ENCODE measurements at regions not wholly inside any gene's neighbourhood (a gene's known extent, or its start where the extent isn't known, plus 50 kb on each side); places are given as distances from the start of the nearest gene placed in this dataset.
"Not testable (repeated sequence)": the region's sequence is repeated elsewhere in the genome, so short reads cannot be mapped to it uniquely, and the experiment has no call there.

- no peak for DNase-seq (ENCODE audit: low read depth in 2 of 2)
Observed at GRCh38 chr16:87027056-87027616, 290.1 kb downstream of the C16orf95 start.

GRCh38 chr16:87028481-87029320, 288.5 kb downstream of the C16orf95 start:
- DNase-seq (ENCODE audit: low read depth in 2 of 2): no peak

GRCh38 chr16:87032554-87032953, 284.6 kb downstream of the C16orf95 start:
- DNase-seq (ENCODE audit: low read depth in 2 of 2): no peak

GRCh38 chr16:87033021-87033471, 284.1 kb downstream of the C16orf95 start:
- DNase-seq (ENCODE audit: low read depth in 2 of 2): no peak

GRCh38 chr16:87033541-87034300, 283.5 kb downstream of the C16orf95 start:
- no peak for DNase-seq (ENCODE audit: low read depth in 2 of 2)

- DNase-seq (ENCODE audit: low read depth in 2 of 2): no peak
Observed at GRCh38 chr16:87034317-87034716, 282.9 kb downstream of the C16orf95 start.

GRCh38 chr16:87035053-87035452, 282.1 kb downstream of the C16orf95 start:
- DNase-seq (ENCODE audit: low read depth in 2 of 2): no peak

- no peak for DNase-seq (ENCODE audit: low read depth in 2 of 2)
Observed at GRCh38 chr16:87037012-87037411, 280.2 kb downstream of the C16orf95 start.

- DNase-seq (ENCODE audit: low read depth in 2 of 2): not testable (repeated sequence)
Observed at GRCh38 chr16:87038528-87038927, 278.7 kb downstream of the C16orf95 start.

- no peak for DNase-seq (ENCODE audit: low read depth in 2 of 2)
Observed at GRCh38 chr16:87040169-87041117, 276.7 kb downstream of the C16orf95 start.

- DNase-seq (ENCODE audit: low read depth in 2 of 2): no peak
Observed at GRCh38 chr16:87041286-87041685, 275.9 kb downstream of the C16orf95 start.

- no peak for DNase-seq (ENCODE audit: low read depth in 2 of 2)
Observed at GRCh38 chr16:87042551-87043230, 274.5 kb downstream of the C16orf95 start.

- DNase-seq (ENCODE audit: low read depth in 2 of 2): no peak
Observed at GRCh38 chr16:87043231-87044031, 273.8 kb downstream of the C16orf95 start.

GRCh38 chr16:87044032-87044382, 273.2 kb downstream of the C16orf95 start:
- DNase-seq (ENCODE audit: low read depth in 2 of 2): no peak

GRCh38 chr16:87044829-87045228, 272.4 kb downstream of the C16orf95 start:
- DNase-seq (ENCODE audit: low read depth in 2 of 2): no peak

- no peak for DNase-seq (ENCODE audit: low read depth in 2 of 2)
Observed at GRCh38 chr16:87045466-87046216, 271.6 kb downstream of the C16orf95 start.

GRCh38 chr16:87046235-87046634, 271.0 kb downstream of the C16orf95 start:
- DNase-seq (ENCODE audit: low read depth in 2 of 2): no peak

GRCh38 chr16:87047221-87048037, 269.8 kb downstream of the C16orf95 start:
- DNase-seq (ENCODE audit: low read depth in 2 of 2): no peak
